ENCODE measurements at regions not wholly inside any gene's neighbourhood (a gene's known extent, or its start where the extent isn't known, plus 50 kb on each side); places are given as distances from the start of the nearest gene placed in this dataset.

- Histone ChIP-seq H3K9me2 (ENCODE audit: insufficient read depth) (no peaks in the 10 kb centered on the region), H3K4me3 (no peak overlapping the region), H3F3A (ENCODE audit: insufficient read depth) (no peaks in the 10 kb centered on the region), H3K27ac (no peak overlapping the region), H2AFZ (no peak overlapping the region), H3K9ac (no peak overlapping the region), H3K4me2 (ENCODE audit: unreplicated experiment) (no peak overlapping the region), H4K20me1 (ENCODE audit: insufficient read depth) (no peaks in the 10 kb centered on the region), H3K79me2 (ENCODE audit: insufficient read depth) (no peaks in the 10 kb centered on the region), H3K4me1 (ENCODE audit: insufficient read depth) (peaks cover 17% of the 10 kb centered on the region; the same call in 1 of the 2 replicates), H3K36me3 (ENCODE audit: low read depth) (no peaks in the 10 kb centered on the region), H3K27me3 (replicated peaks; ENCODE audit: insufficient read depth) (no peaks in the 10 kb centered on the region), H3K9me3 (ENCODE audit: low read depth) (no peaks in the 10 kb centered on the region)
- in situ Hi-C loops (cut with MboI) = loop anchor here (10.0 kb wide), 2 partner anchors 518 to 928 kb away; no protein-coding TSS in a partner anchor
- DNase-seq = no peak
- no peak for TF ChIP-seq EZH2phosphoT487 (IDR thresholded peaks at IDR 0.05; ENCODE audit: insufficient read depth, low read depth)
- TF ChIP-seq EZH2 (IDR thresholded peaks at IDR 0.05; ENCODE audit: insufficient read depth, poor library complexity, severe bottlenecking) = no peak
These were observed 318.2 kb upstream of the CLINT1 start for GRCh38 chr5:158177146-158177545.

DNA sequence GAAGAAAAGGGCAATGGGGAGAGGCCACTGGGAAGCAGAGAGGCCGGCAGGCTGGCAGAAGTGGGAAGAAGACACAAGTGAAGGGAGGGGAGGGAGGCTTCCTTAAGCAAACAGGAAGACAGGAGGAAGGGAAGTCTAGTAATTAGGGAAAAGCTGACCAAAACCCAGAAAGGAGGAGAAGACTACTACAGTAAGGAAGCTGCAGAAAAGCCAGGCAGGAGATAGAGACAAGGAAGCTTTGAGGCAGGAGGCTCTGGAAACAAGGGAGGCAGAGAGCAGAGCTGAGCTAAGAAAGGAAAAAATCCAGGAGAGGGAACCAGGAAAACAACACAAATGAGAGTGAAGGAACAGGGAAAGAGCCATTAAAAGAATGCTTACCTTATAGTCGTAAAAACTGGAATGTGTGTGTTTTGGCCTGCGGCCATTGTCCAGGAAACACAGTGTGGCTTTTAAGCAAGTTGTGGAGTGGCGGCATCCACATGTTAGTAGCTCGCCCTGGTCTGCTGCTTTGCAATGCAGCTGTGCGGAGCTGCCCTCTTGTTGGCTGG lies 317.1 kb upstream of the CLINT1 start:
- TF ChIP-seq EZH2phosphoT487 (IDR thresholded peaks at IDR 0.05; ENCODE audit: insufficient read depth, low read depth) (no peak), EZH2 (IDR thresholded peaks at IDR 0.05; ENCODE audit: insufficient read depth, poor library complexity, severe bottlenecking) (no peak)
- Histone ChIP-seq H3K4me2 (ENCODE audit: unreplicated experiment) (no peak overlapping the region), H3F3A (ENCODE audit: insufficient read depth) (no peaks in the 10 kb centered on the region), H3K4me3 (no peak overlapping the region), H3K4me1 (ENCODE audit: insufficient read depth) (peaks cover 17% of the 10 kb centered on the region; the same call in 1 of the 2 replicates), H3K36me3 (ENCODE audit: low read depth) (no peaks in the 10 kb centered on the region), H3K27ac (no peak overlapping the region), H3K79me2 (ENCODE audit: insufficient read depth) (no peaks in the 10 kb centered on the region), H4K20me1 (ENCODE audit: insufficient read depth) (no peaks in the 10 kb centered on the region), H3K27me3 (replicated peaks; ENCODE audit: insufficient read depth) (no peaks in the 10 kb centered on the region), H2AFZ (peak overlapping the region; percentile 19; the same call in 1 of the 2 replicates), H3K9me3 (ENCODE audit: low read depth) (no peaks in the 10 kb centered on the region), H3K9me2 (ENCODE audit: insufficient read depth) (no peaks in the 10 kb centered on the region), H3K9ac (no peak overlapping the region)
- WGBS, 2 experiments (ENCODE audit: low coverage in 1 of 2, low lambda C conversion rate in 2 of 2, missing lambda C conversion rate in 2 of 2) = 93 to 94% methylated on average over 6 of the region's 6 CpGs
- peak; percentile 4 for DNase-seq
- in situ Hi-C loops (cut with MboI) = loop anchor here (10.0 kb wide), 2 partner anchors 519 to 929 kb away; no protein-coding TSS in a partner anchor

DNA sequence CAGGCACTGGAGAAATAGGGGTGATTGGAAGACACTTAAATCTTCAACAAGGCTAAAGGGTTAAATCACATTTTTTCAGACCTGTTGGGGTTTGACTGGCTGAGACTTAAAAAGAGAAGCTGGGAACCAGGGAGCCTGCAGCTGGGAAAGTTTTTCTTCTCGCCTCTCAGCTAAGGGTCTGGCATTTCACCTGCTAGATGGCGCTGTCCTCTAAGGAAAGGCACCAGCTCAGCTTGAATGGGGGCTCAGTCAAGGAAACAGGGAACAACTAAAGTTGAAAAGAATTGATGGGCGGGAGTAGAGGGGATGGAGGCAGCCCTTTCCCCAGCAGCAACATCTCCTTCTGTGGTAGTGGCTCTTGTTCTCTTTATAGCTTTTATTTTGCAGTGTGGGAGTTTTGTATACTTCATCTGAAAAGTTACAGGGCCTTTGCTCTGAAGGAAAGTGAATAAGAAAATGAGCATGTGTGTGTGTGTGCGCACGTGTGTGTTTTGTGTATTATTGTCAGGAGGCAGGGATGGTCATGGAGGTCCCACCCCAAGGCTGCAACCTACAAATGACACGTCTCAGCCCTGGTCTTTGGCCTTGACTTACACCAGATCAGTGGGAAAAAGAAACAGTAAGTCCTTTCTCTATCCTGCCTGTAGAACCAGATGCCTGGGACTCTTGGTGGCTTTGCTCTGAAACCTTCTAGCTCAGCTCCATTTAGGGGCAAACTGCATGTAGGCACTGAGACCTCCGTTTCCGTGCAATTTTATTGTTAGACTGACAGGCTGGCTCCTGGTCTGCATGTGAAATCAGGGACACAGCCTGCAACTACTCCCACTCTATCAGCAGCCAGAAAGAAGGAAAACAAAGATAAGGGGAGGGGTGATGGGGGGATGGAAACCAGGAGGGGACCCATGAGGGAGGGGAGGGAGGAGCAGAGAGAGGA lies 316.2 kb upstream of the CLINT1 start:
- DNase-seq = peak; percentile 83
- Histone ChIP-seq H3K27ac (no peak overlapping the region), H3K79me2 (ENCODE audit: insufficient read depth) (no peaks in the 10 kb centered on the region), H3F3A (ENCODE audit: insufficient read depth) (no peaks in the 10 kb centered on the region), H3K9me2 (ENCODE audit: insufficient read depth) (no peaks in the 10 kb centered on the region), H3K9me3 (ENCODE audit: low read depth) (no peaks in the 10 kb centered on the region), H3K27me3 (replicated peaks; ENCODE audit: insufficient read depth) (no peaks in the 10 kb centered on the region), H4K20me1 (ENCODE audit: insufficient read depth) (no peaks in the 10 kb centered on the region), H3K9ac (no peak overlapping the region), H3K4me2 (ENCODE audit: unreplicated experiment) (no peak overlapping the region), H2AFZ (peak overlapping the region; percentile 19; the same call in 1 of the 2 replicates), H3K36me3 (ENCODE audit: low read depth) (no peaks in the 10 kb centered on the region), H3K4me3 (no peak overlapping the region), H3K4me1 (ENCODE audit: insufficient read depth) (peaks cover 17% of the 10 kb centered on the region; the same call in 1 of the 2 replicates)
- in situ Hi-C loops (cut with MboI) = loop anchor here (10.0 kb wide), 2 partner anchors 520 to 930 kb away; no protein-coding TSS in a partner anchor
- WGBS, 2 experiments (ENCODE audit: low coverage in 1 of 2, low lambda C conversion rate in 2 of 2, missing lambda C conversion rate in 2 of 2) = 41 to 42% methylated on average over 8 of the region's 8 CpGs
- TF ChIP-seq EZH2 (IDR thresholded peaks at IDR 0.05; ENCODE audit: insufficient read depth, poor library complexity, severe bottlenecking) (no peak), EZH2phosphoT487 (IDR thresholded peaks at IDR 0.05; ENCODE audit: insufficient read depth, low read depth) (no peak)

DNA sequence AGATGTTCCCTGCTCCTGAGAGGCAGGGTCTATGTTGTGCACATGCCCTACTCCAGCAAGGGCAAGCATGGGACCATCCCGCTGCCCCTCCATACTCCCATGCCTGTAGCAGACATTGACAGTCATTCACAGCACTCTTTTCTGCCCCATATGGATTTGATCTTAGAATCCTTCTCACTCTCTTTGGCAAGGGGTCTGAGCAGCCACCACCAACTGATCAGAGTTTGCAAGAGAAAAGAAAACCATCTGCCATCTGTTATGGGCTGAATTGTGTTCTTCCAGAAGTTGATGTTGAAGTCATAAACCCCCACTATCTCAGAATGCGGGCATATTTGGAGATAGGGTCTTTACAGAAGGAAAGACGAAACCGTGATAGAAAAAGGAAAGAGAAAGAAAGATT lies 315.1 kb upstream of the CLINT1 start:
- Histone ChIP-seq H4K20me1 (ENCODE audit: insufficient read depth) (no peaks in the 10 kb centered on the region), H3K9me3 (ENCODE audit: low read depth) (no peaks in the 10 kb centered on the region), H3K9ac (no peak overlapping the region), H3K36me3 (ENCODE audit: low read depth) (no peaks in the 10 kb centered on the region), H3K4me2 (ENCODE audit: unreplicated experiment) (no peak overlapping the region), H3K4me3 (no peak overlapping the region), H3K27ac (no peak overlapping the region), H3K9me2 (ENCODE audit: insufficient read depth) (no peaks in the 10 kb centered on the region), H2AFZ (no peak overlapping the region), H3F3A (ENCODE audit: insufficient read depth) (no peaks in the 10 kb centered on the region), H3K4me1 (ENCODE audit: insufficient read depth) (peaks cover 17% of the 10 kb centered on the region; the same call in 1 of the 2 replicates), H3K79me2 (ENCODE audit: insufficient read depth) (no peaks in the 10 kb centered on the region), H3K27me3 (replicated peaks; ENCODE audit: insufficient read depth) (no peaks in the 10 kb centered on the region)
- WGBS, 2 experiments (ENCODE audit: low coverage in 1 of 2, low lambda C conversion rate in 2 of 2, missing lambda C conversion rate in 2 of 2) = 73% methylated on average over 4 of the region's 4 CpGs
- TF ChIP-seq EZH2 (IDR thresholded peaks at IDR 0.05; ENCODE audit: insufficient read depth, poor library complexity, severe bottlenecking) = no peak
- no peak for TF ChIP-seq EZH2phosphoT487 (IDR thresholded peaks at IDR 0.05; ENCODE audit: insufficient read depth, low read depth)
- in situ Hi-C loops (cut with MboI) = loop anchor here (10.0 kb wide), 2 partner anchors 521 to 931 kb away; no protein-coding TSS in a partner anchor
- no peak for DNase-seq

Data from GM23248 (cell line).